Ramos (cell line): ENCODE measurements at regions not wholly inside any gene's neighbourhood (a gene's known extent, or its start where the extent isn't known, plus 50 kb on each side); places are given as distances from the start of the nearest gene placed in this dataset.
"Not testable (repeated sequence)": the region's sequence is repeated elsewhere in the genome, so short reads cannot be mapped to it uniquely, and the experiment has no call there.

ENCODE experiments used
- in situ Hi-C: fragments of 300-500 bp; cut with MboI; formaldehyde crosslinking; loops from one replicate; pipeline ENCODE4 v1.14.3; 2022; ENCODE audit warnings: low sequenced_read_pairs; ENCODE audit not compliant: unreplicated experiment

DNA sequence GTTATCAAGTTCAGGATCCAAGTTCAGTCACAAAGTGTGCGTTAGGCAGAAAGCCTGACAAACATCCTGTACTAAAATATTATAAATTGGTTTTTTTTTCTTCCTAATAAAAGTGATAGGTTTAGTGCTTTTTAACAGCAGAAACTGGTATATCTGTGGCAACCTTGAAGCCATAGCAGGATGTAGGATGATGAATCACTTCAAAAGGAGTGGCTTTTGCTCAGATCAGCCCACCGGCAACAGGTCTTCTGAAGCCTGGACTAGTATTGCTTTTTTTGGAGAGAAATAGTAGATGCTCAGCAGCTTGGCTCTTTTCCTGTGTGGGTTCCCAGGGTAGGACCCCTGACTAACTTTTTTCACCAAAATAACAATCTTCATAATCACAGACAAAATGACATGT is 190.8 kb downstream of the EPM2A start:
- in situ Hi-C loops: no loop called here

DNA sequence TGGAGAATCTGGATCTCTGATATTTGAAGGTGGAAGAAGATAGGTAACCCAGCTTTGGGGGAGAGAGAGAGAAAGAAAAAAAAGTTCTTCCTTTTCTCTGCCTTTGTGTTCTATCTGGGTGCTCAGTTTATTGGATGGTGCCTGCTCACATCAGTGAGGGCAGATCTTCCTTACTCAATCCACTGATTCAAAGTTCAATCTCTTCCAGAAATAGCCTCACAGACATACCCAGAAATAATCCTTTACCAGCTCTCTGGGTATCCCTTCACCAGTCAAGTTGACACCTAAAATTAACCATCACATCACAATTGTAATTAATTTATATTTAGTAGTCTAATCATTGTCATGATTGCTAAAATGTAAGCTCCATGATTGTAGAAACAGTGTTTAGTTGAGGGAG is 189.1 kb downstream of the EPM2A start:
- in situ Hi-C loops: no loop called here

DNA sequence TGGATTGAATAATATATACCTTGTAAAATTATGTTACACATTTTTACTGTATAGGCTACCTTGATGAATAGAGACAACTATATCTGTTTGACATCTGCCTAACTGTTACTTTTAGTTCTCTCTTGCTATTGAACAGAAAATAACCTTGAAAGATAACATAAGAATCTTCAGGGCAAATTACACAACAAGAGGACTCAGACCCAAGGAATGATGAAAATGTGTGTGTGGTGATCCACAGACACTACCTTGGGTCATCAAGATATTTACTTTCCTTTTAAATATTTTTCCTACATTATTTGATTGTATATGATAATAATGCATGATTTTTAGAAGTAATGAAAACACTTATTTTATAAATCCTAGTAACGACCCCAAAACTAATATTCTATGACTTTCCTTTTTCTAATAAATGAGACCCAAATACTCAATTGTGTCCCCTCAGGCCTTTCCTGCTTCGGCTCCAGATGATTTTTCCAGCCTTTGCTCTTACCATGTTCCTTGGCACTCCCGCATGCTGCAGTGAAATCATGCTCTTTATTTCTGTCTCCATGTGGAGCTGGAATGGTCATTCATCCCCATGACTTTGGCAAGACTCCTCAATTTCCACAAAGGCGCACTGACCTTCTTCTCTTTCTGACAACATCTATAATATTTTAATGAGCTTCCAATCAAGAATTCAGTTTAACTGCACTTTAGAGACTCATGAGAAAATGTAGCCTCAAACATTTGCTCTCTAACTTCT is 187.6 kb downstream of the EPM2A start:
- in situ Hi-C loops: no loop called here

DNA sequence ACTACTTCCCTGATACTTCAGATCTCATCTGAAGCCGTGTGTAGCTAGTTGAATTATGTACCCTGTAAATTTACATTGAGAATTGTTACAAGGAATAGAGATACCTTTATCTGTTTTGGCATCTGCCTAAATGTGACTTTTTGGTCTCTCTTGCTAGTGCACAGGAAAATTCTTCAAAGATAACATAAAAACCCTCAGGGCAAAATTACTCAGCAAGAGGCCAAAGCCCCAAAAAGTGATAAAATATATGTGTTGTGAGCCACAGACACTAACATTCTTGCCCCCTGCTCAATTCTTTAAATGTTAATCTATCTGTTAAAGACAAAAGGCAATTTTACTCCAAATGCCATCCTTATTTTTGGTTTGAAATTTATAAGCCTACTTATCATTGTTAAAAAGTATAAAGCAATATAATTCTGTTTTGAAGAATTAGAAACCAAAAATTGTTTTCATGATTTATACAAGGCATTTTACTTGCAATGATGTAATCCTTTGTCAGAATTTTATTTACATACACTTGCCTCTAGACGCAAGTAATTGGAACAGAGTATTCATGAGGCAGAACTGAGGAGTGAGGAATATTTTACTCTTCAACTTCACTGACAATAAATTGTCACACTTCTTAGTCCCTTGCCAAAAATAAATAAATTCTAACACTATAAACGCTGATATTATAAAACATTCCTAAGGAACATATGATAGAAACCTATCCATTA is 186.2 kb downstream of the EPM2A start:
- in situ Hi-C loops: no loop called here

DNA sequence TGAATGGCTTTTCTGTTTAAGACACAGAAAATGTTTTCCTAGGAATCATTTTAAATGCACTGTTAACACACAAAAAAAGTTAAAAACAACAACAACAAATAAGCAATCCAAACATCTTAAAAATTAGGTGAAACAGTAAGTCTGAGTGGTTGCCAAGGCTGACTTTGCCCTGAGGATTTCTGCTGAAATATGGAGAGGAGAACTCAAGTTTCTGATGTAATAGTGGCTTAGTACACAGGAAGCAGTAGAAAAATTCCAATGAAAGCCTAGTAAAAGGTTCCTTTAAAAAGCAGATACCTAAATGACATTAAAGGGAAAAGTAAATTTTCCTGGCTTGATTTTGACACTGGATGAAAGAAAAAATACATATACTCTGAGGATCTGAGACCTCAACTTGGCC is 184.2 kb downstream of the EPM2A start:
- in situ Hi-C loops: no loop called here

DNA sequence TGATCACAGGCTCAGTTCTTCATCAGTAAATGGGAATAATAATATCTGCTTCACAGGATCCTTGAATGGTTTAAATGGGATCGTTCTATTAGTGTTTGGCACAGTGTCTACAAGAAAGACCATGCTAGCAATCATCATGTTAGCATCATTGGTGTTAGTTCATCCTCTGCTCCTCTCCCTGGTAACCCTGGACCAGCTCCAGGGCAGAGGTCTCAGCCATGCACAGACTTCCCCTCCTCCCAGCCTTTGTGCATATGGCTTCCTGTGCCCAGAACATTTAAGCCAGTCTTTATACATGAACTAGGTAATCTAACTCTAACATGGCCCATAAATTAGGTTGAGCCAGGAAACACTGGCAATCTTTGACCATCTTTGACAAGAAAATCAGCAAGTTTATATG is 180.2 kb downstream of the EPM2A start:
- in situ Hi-C loops: no loop called here

DNA sequence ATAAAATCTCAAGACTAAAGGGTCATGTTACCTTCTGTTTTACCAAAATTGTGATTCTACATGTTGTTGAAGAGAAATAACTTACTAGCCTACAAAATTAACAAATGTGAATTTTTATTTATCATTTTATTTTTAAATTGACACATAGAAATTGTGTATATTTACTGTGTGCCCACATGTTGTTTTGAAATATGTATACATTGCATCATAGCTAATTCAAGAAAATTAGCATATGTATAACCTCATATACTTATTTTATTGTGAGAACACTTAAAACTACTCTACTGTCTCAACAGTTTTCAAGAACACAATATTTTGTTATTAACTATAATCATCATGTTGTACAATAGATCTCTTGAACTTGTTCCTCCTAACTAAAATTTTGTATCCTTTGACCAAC is 177.8 kb downstream of the EPM2A start:
- in situ Hi-C loops: no loop called here

DNA sequence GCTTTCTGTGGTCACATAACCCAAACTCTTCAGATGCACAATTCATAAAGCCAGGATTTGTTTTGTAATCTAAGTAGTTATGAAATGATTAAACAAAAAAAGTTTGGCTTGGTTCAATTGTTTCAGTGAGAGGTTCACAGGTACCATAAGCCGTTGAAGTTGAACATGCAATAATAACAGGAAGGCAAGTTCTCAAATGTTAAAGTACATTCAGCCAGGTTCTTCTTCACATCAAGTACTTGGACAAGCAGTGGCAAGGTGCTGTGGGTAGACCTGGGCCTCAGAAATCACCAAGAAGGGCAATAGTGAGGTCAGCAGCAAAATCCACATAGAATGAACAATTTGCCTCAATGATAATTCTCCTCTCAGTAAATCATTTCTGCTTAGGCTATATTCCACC is 175.5 kb downstream of the EPM2A start:
- in situ Hi-C loops: no loop called here

DNA sequence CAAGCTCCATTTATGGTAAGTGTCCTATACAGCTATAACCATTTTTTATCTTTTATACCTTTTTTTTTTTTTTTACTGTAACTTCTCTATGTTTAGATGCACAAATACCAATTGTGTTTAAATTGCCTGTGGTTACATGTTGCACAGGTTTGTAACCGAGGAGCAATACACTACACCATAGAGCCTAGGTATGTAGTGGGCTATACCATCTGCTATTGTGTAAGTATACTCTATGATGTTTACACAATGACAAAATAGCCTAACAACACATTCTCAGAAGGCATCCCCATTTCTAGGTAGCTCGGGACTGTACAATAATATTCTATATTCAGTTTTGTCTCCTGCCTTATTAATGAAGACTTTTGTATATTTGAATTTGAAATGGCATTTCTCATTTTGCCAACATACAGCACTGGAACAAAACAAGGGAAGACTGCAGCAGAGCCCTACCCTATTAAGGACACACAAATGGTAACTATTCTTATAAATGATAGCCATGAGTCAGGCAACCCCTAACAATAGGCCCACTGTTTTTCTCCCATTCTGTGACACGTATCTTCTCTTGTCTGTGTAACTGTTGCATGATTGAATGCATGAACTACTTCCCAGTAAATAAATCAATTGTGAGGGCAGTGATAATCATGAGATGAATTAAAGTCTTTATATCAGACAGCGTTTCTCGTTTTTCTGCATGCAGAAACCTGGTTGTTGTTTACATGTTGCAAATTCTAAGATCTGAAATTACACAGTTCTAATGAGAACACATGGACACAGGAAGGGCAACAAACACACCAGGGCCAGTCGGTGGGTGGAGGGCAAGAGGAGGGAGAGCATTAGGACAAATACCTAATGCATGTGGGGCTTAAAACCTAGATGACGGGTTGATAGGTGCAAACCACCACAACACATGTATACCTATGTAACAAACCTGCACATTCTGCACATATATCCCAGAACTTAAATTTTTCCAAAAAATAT is 173.9 kb downstream of the EPM2A start:
- in situ Hi-C loops: no loop called here

DNA sequence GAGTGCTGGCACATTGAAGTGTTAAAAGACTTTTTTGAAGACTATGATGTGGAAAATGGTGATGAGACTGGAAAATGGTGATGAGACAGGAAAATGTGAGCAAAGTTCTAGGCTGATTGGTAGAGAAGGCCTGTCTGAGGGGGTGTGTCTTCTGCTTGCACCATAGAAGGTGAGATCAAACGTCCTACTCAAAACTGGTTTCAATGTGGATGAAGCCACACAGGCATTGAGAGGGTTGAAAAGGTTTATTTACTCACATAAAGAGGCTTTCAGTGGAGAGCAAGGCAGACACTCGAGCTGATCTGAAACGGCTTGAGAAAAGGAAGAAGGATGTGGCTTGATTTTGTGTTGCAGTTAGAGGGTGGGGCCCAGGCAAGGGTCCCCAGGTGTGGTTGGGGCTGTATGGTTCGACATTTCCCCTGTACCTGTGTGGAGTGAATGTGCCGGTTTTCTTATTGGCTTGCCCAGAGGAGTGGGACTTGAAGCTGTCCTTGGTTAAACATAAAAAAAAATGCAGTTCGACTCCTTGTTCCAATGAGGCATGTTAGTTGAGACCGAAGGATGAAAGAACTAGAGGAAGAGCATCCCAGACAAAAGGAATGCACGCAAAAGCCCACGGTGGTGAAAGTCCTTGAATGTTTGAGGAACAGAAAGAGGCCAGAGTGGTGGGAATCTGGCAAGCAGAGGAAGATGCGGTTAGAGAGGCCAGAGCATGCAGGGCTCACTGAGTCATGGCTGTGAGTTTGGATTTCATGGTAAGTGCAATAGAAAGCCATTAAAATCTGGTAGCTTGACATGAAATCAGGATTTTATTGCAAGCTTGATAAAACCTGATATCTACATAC is 172.3 kb downstream of the EPM2A start:
- in situ Hi-C loops: no loop called here

DNA sequence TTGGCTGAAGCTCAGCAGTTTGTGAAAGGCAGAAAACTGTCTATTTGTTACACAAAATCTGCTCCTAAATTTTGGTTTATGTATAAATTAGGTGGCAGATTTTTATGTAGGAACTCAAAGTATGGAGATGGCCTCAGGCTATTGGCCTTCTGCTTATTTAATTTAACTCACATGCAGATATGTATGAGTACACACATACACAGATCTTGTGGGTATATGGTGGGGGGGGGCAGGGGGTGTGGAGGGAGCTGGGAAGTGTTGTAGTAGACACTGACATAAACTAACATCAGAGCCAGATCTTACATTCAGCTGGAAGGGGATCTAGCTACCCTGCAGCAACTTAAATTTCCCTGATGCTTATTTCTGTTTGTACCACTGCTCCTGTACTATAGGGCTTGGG is 170.8 kb downstream of the EPM2A start:
- in situ Hi-C loops: no loop called here

DNA sequence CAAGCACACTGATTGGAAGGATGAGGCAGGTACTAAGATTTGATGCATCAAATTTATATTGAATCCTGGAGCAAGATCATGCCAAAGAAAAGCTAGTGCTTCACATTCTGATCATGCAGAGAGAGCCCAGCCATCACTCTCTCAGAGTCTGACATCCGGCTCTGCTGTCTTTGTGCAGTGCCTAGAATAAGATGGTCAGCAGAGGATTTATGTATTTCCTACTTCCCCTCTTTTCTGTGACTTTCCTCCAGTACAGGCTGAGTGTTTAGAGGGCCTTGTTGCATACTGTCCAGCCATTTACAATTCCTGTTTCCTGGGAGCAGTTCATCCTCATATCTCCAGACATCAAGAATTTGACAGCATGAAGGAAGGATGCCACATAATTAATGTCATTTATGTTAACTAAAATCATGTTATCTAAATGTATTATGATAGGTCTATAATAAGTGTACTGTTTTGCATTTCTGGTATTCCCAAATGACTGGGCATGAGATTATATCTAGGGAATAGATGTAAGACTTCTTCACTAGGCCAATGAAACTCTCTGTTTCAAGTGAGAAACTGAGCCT is 167.6 kb downstream of the EPM2A start:
- in situ Hi-C loops: no loop called here

DNA sequence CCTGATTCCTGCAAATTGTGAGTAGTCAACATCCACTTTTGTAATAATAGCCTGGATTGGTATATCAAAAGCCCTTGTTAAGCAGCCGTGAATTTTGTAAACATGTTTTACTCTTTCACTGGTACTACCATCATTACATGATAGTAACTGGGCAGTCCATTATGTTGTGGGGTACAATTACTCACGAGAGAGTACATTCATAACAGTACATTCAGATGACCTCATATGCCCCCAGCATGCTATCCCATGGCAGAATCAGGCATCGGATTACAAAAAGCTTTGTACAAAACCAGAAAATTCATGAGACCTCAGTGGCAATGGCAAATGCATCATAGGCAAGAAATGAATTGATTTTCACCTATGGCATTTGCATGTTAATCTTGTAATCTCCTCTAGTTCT is 166.2 kb downstream of the EPM2A start:
- in situ Hi-C loops: no loop called here

DNA sequence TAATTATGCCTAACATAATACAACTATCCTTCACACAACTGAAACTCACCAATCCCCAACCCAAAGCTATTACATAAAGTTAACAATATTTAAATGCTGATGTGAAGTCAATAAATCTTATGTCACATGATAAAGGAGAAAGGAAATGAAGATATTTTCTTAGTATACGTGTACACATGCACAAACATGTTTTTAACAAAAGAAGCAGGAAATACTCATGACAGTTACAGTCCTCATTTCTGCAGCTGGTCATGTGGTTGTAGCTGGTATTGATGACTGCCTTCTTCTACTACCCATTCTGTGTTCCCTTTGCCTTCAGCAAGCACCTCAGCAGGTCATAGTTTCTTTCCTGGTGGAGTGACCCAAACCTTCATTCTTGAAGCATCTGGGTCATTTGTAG is 165.0 kb downstream of the EPM2A start:
- in situ Hi-C loops: not testable (repeated sequence)

DNA sequence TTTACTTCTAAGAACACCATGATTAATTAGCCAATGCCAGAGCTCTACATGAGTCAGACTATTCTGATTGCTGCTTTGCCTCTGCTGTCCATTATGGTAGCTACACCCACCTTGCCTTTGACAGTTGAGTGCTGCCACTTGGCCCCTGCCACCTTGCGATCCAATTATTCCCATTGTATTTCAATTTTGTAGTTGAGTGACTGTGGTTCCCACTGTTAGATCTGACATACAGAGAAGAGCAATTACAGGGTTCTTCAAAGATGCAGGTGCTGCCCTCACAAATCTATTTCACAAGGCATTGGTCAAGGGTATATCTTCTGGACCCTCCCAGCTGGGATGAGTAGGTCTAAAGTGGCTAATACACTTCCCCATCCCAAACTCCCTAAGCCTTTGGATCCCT is 161.1 kb downstream of the EPM2A start:
- in situ Hi-C loops: not testable (repeated sequence)
